ENCODE measurements at regions not wholly inside any gene's neighbourhood (a gene's known extent, or its start where the extent isn't known, plus 50 kb on each side); places are given as distances from the start of the nearest gene placed in this dataset.

- TF ChIP-seq CTCF (optimal IDR thresholded peaks at IDR 0.05 in 1 of 3, IDR thresholded peaks at IDR 0.05 in 1 of 3, conservative IDR thresholded peaks at IDR 0.05 in 1 of 3; ENCODE audit: extremely low read depth in 1 of 3, insufficient read depth in 2 of 3, low read length in 3 of 3) (no peak), EZH2 (IDR thresholded peaks at IDR 0.05; ENCODE audit: low read length) (no peak)
These were observed 338.2 kb upstream of the TARS1 start for GRCh38 chr5:33102551-33102950.
